Loucy (cell line): ENCODE measurements at regions not wholly inside any gene's neighbourhood (a gene's known extent, or its start where the extent isn't known, plus 50 kb on each side); places are given as distances from the start of the nearest gene placed in this dataset.

Experiments
- EZH2phosphoT487 ChIP-seq: fragments of 200-600 bp; IDR thresholded peaks from 2 replicates; pipeline ENCODE4 v1.6.1; 2018; ENCODE audit warnings: antibody characterized with exemption, mild to moderate bottlenecking, moderate library complexity, borderline replicate concordance
- TF ChIP-seq, protein P1 (sequence below): fragments of 200-600 bp; sonication (generic); conservative IDR thresholded peaks from 2 replicates; pipeline ENCODE4 v1.5.1; 2014; ENCODE audit warnings: mild to moderate bottlenecking, antibody characterized with exemption, low read length

DNA sequence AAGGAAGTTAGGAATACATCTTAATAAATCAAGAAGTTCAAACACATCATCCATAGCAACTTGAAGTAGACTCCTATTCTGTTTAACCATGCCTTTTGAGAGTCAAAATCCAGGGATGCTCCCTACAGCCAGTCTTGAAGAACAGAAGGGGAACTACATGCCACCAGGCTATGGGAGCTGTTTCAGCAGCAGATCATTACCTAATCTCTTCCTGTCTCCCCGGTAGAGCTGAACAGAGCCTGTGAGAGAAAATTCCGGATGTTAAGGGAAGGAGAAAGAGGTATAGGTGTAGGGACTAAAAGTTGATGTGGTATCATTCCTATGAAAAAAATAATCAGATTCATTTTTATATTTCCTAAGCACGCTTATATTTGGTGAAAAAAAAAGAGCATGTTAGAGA is 352.2 kb downstream of the SPRY1 start:
- TF ChIP-seq, protein P1, sequence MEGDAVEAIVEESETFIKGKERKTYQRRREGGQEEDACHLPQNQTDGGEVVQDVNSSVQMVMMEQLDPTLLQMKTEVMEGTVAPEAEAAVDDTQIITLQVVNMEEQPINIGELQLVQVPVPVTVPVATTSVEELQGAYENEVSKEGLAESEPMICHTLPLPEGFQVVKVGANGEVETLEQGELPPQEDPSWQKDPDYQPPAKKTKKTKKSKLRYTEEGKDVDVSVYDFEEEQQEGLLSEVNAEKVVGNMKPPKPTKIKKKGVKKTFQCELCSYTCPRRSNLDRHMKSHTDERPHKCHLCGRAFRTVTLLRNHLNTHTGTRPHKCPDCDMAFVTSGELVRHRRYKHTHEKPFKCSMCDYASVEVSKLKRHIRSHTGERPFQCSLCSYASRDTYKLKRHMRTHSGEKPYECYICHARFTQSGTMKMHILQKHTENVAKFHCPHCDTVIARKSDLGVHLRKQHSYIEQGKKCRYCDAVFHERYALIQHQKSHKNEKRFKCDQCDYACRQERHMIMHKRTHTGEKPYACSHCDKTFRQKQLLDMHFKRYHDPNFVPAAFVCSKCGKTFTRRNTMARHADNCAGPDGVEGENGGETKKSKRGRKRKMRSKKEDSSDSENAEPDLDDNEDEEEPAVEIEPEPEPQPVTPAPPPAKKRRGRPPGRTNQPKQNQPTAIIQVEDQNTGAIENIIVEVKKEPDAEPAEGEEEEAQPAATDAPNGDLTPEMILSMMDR = no peak
- TF ChIP-seq EZH2phosphoT487 = no peak
